ENCODE measurements at regions not wholly inside any gene's neighbourhood (a gene's known extent, or its start where the extent isn't known, plus 50 kb on each side); places are given as distances from the start of the nearest gene placed in this dataset.

GRCh38 chr9:87167582-87167981 is 220.3 kb upstream of the GAS1 start:
- Histone ChIP-seq H3K4me3 (no peak overlapping the region), H3K36me3 (ENCODE audit: control insufficient read depth in 4 of 4, insufficient read depth in 4 of 4, low read length in 4 of 4) (no peaks in the 10 kb centered on the region), H3K27me3 (ENCODE audit: control insufficient read depth in 3 of 3, insufficient read depth in 3 of 3, low read length in 2 of 3) (peaks cover 0 to 2% (median 0%) of the 10 kb centered on the region in 3 donors), H3K4me1 (ENCODE audit: control insufficient read depth in 5 of 5, insufficient read depth in 5 of 5, low read length in 5 of 5) (no peaks in the 10 kb centered on the region), H3K9ac (ENCODE audit: insufficient read depth in 1 of 2, low read length in 2 of 2) (no peak overlapping the region), H3K9me3 (ENCODE audit: control insufficient read depth in 4 of 4, insufficient read depth in 3 of 4, low read length in 3 of 4) (peaks cover 0 to 3% (median 1%) of the 10 kb centered on the region in 4 donors), H3K27ac (ENCODE audit: low read depth in 1 of 2, low read length in 1 of 2) (no peak overlapping the region)
- DNase-seq (no peak), ATAC-seq (ENCODE audit: insufficient read depth, low FRiP score) (no peak)
- no peak for TF ChIP-seq CTCF (IDR thresholded peaks at IDR 0.05; ENCODE audit: control extremely low read depth, extremely low read depth)
- 88 to 93% methylated on average over 4 of the region's 4 CpGs for WGBS, 2 donors

GRCh38 chr9:87178302-87178701 is 231.0 kb upstream of the GAS1 start:
- TF ChIP-seq CTCF (IDR thresholded peaks at IDR 0.05; ENCODE audit: control extremely low read depth, extremely low read depth) = no peak
- Histone ChIP-seq H3K4me3 (no peak overlapping the region), H3K9me3 (ENCODE audit: control insufficient read depth in 4 of 4, insufficient read depth in 3 of 4, low read length in 3 of 4) (peaks cover 0 to 5% (median 0%) of the 10 kb centered on the region in 4 donors), H3K9ac (ENCODE audit: insufficient read depth in 1 of 2, low read length in 2 of 2) (no peak overlapping the region), H3K27me3 (ENCODE audit: control insufficient read depth in 3 of 3, insufficient read depth in 3 of 3, low read length in 2 of 3) (no peaks in the 10 kb centered on the region), H3K4me1 (ENCODE audit: control insufficient read depth in 5 of 5, insufficient read depth in 5 of 5, low read length in 5 of 5) (peaks cover 0 to 6% (median 0%) of the 10 kb centered on the region in 5 donors), H3K27ac (ENCODE audit: low read depth in 1 of 2, low read length in 1 of 2) (no peak overlapping the region), H3K36me3 (ENCODE audit: control insufficient read depth in 4 of 4, insufficient read depth in 4 of 4, low read length in 4 of 4) (no peaks in the 10 kb centered on the region)
- peak in 1 of 3 donors; percentile 19 for DNase-seq
- no peak for ATAC-seq (ENCODE audit: insufficient read depth, low FRiP score)

- no peak for ATAC-seq (ENCODE audit: insufficient read depth, low FRiP score)
- TF ChIP-seq CTCF (IDR thresholded peaks at IDR 0.05; ENCODE audit: control extremely low read depth, extremely low read depth) = no peak
- Histone ChIP-seq H3K4me1 (ENCODE audit: control insufficient read depth in 5 of 5, insufficient read depth in 5 of 5, low read length in 5 of 5) (peaks cover 0 to 6% (median 0%) of the 10 kb centered on the region in 5 donors), H3K36me3 (ENCODE audit: control insufficient read depth in 4 of 4, insufficient read depth in 4 of 4, low read length in 4 of 4) (no peaks in the 10 kb centered on the region), H3K9ac (ENCODE audit: insufficient read depth in 1 of 2, low read length in 2 of 2) (no peak overlapping the region), H3K4me3 (no peak overlapping the region), H3K27me3 (ENCODE audit: control insufficient read depth in 3 of 3, insufficient read depth in 3 of 3, low read length in 2 of 3) (no peaks in the 10 kb centered on the region), H3K27ac (ENCODE audit: low read depth in 1 of 2, low read length in 1 of 2) (no peak overlapping the region), H3K9me3 (ENCODE audit: control insufficient read depth in 4 of 4, insufficient read depth in 3 of 4, low read length in 3 of 4) (peaks cover 0 to 5% (median 0%) of the 10 kb centered on the region in 4 donors)
- WGBS, 2 donors = 78 to 81% methylated on average over 7 of the region's 7 CpGs
- DNase-seq = no peak
Observed at GRCh38 chr9:87179553-87180340, 232.4 kb upstream of the GAS1 start.

Measured in lung (tissue), 11 donors.